Activated T-helper 2 cell treated with anti-CD3 and anti-CD28 coated beads, Interferon-gamma antibody, Interleukin-2, Interleukin-4, amounts not matched to agents 10 μg/mL and 5 μg/mL and 100 μg/mL, durations not matched to agents 14 hours and 24 hours and 36 hours (primary cell): ENCODE measurements at regions not wholly inside any gene's neighbourhood (a gene's known extent, or its start where the extent isn't known, plus 50 kb on each side); places are given as distances from the start of the nearest gene placed in this dataset.

Experiments used
- DNase-seq: peaks from one replicate; pipeline ENCODE4 v3.0.0; 2021; ENCODE audit warnings: low spot score
- H3K27ac Mint-ChIP-seq: one replicate; pipeline ENCODE4 v1.8.0; 2021; ENCODE audit warnings: mixed read lengths
- H3K27me3 Mint-ChIP-seq: one replicate; pipeline ENCODE4 v1.8.0; 2021; ENCODE audit warnings: low read depth, mixed read lengths
- H3K36me3 Mint-ChIP-seq: one replicate; pipeline ENCODE4 v1.8.0; 2021; ENCODE audit warnings: low read depth, mixed read lengths
- H3K4me1 Mint-ChIP-seq: one replicate; pipeline ENCODE4 v1.8.0; 2021; ENCODE audit warnings: low read depth, mixed read lengths
- H3K4me3 Mint-ChIP-seq: one replicate; pipeline ENCODE4 v1.8.0; 2021; ENCODE audit warnings: low read depth, mild to moderate bottlenecking, moderate library complexity, mixed read lengths
- H3K9me3 Mint-ChIP-seq: one replicate; pipeline ENCODE4 v1.8.0; 2021; ENCODE audit warnings: mixed read lengths
- intact Hi-C: fragments of 100-400 bp; cut with micrococcal nuclease; formaldehyde crosslinking; loops from one replicate; pipeline ENCODE4 v1.15.1; 2023

- Mint-ChIP-seq H3K36me3 (no peaks in the 10 kb centered on the region), H3K4me1 (peaks cover 2% of the 10 kb centered on the region), H3K9me3 (peaks cover 10% of the 10 kb centered on the region), H3K4me3 (no peak overlapping the region), H3K27me3 (no peaks in the 10 kb centered on the region), H3K27ac (no peak overlapping the region)
- DNase-seq: no peak
- intact Hi-C loops: no loop called here
These were observed 61.9 kb upstream of the HAAO start for GRCh38 chr2:42854207-42854818.

GRCh38 chr2:42853549-42854206 is 61.3 kb upstream of the HAAO start:
- intact Hi-C loops: no loop called here
- no peak overlapping the region for H3K4me3 Mint-ChIP-seq
- H3K27me3 Mint-ChIP-seq: no peaks in the 10 kb centered on the region
- H3K9me3 Mint-ChIP-seq: peaks cover 6% of the 10 kb centered on the region
- no peaks in the 10 kb centered on the region for H3K4me1 Mint-ChIP-seq
- no peak for DNase-seq
- H3K36me3 Mint-ChIP-seq: no peaks in the 10 kb centered on the region
- no peak overlapping the region for H3K27ac Mint-ChIP-seq

- no peak overlapping the region for H3K4me3 Mint-ChIP-seq
- H3K27ac Mint-ChIP-seq: no peak overlapping the region
- intact Hi-C loops: no loop called here
- H3K27me3 Mint-ChIP-seq: no peaks in the 10 kb centered on the region
- H3K9me3 Mint-ChIP-seq: no peaks in the 10 kb centered on the region
- DNase-seq: no peak
- H3K36me3 Mint-ChIP-seq: no peaks in the 10 kb centered on the region
- no peaks in the 10 kb centered on the region for H3K4me1 Mint-ChIP-seq
These were observed 60.4 kb upstream of the HAAO start for GRCh38 chr2:42852798-42853197.

- DNase-seq: no peak
- Mint-ChIP-seq H3K36me3 (no peaks in the 10 kb centered on the region), H3K4me3 (no peak overlapping the region), H3K4me1 (no peaks in the 10 kb centered on the region), H3K27me3 (no peaks in the 10 kb centered on the region), H3K9me3 (no peaks in the 10 kb centered on the region), H3K27ac (no peak overlapping the region)
- intact Hi-C loops: no loop called here
These were observed 59.4 kb upstream of the HAAO start for GRCh38 chr2:42851740-42852250.

GRCh38 chr2:42851186-42851585 is 58.8 kb upstream of the HAAO start:
- Mint-ChIP-seq H3K27me3 (no peaks in the 10 kb centered on the region), H3K4me1 (no peaks in the 10 kb centered on the region), H3K9me3 (no peaks in the 10 kb centered on the region), H3K27ac (no peak overlapping the region), H3K36me3 (no peaks in the 10 kb centered on the region), H3K4me3 (no peak overlapping the region)
- intact Hi-C loops: no loop called here
- no peak for DNase-seq

- Mint-ChIP-seq H3K27me3 (peaks cover 4% of the 10 kb centered on the region), H3K4me1 (no peaks in the 10 kb centered on the region), H3K4me3 (no peak overlapping the region), H3K36me3 (no peaks in the 10 kb centered on the region), H3K27ac (no peak overlapping the region), H3K9me3 (no peaks in the 10 kb centered on the region)
- no peak for DNase-seq
- intact Hi-C loops: no loop called here
These were observed 57.8 kb upstream of the HAAO start for GRCh38 chr2:42850016-42850805.

GRCh38 chr2:42849311-42849710 is 56.9 kb upstream of the HAAO start:
- intact Hi-C loops: no loop called here
- no peak overlapping the region for H3K27ac Mint-ChIP-seq
- no peak overlapping the region for H3K4me3 Mint-ChIP-seq
- H3K27me3 Mint-ChIP-seq: peaks cover 6% of the 10 kb centered on the region
- no peaks in the 10 kb centered on the region for H3K36me3 Mint-ChIP-seq
- no peak for DNase-seq
- H3K4me1 Mint-ChIP-seq: no peaks in the 10 kb centered on the region
- H3K9me3 Mint-ChIP-seq: no peaks in the 10 kb centered on the region

GRCh38 chr2:42848726-42849290 is 56.4 kb upstream of the HAAO start:
- H3K4me1 Mint-ChIP-seq: no peaks in the 10 kb centered on the region
- no peak overlapping the region for H3K27ac Mint-ChIP-seq

GRCh38 chr2:42848265-42848664 is 55.9 kb upstream of the HAAO start:
- no peak for DNase-seq
- Mint-ChIP-seq H3K27ac (no peak overlapping the region), H3K27me3 (peaks cover 9% of the 10 kb centered on the region)

More at GRCh38 chr2:42848726-42849290, 56.4 kb upstream of the HAAO start:
- intact Hi-C loops: no loop called here
- Mint-ChIP-seq H3K36me3 (no peaks in the 10 kb centered on the region), H3K4me3 (no peak overlapping the region), H3K27me3 (peaks cover 6% of the 10 kb centered on the region), H3K9me3 (no peaks in the 10 kb centered on the region)
- DNase-seq: no peak

GRCh38 chr2:42847596-42848151 is 55.3 kb upstream of the HAAO start:
- H3K9me3 Mint-ChIP-seq: no peaks in the 10 kb centered on the region
- H3K27me3 Mint-ChIP-seq: peaks cover 9% of the 10 kb centered on the region
- DNase-seq: no peak

More at GRCh38 chr2:42848265-42848664, 55.9 kb upstream of the HAAO start:
- H3K9me3 Mint-ChIP-seq: no peaks in the 10 kb centered on the region
- H3K4me1 Mint-ChIP-seq: no peaks in the 10 kb centered on the region
- H3K4me3 Mint-ChIP-seq: no peak overlapping the region
- no peaks in the 10 kb centered on the region for H3K36me3 Mint-ChIP-seq
- intact Hi-C loops: no loop called here

GRCh38 chr2:42846932-42847595 is 54.7 kb upstream of the HAAO start:
- Mint-ChIP-seq H3K27ac (no peak overlapping the region), H3K36me3 (no peaks in the 10 kb centered on the region), H3K27me3 (peaks cover 9% of the 10 kb centered on the region), H3K4me3 (no peak overlapping the region), H3K9me3 (no peaks in the 10 kb centered on the region), H3K4me1 (no peaks in the 10 kb centered on the region)
- no peak for DNase-seq
- intact Hi-C loops: no loop called here

More at GRCh38 chr2:42847596-42848151, 55.3 kb upstream of the HAAO start:
- intact Hi-C loops: no loop called here
- Mint-ChIP-seq H3K36me3 (no peaks in the 10 kb centered on the region), H3K4me1 (no peaks in the 10 kb centered on the region), H3K27ac (no peak overlapping the region), H3K4me3 (no peak overlapping the region)

- Mint-ChIP-seq H3K4me1 (no peaks in the 10 kb centered on the region), H3K27me3 (peaks cover 9% of the 10 kb centered on the region), H3K27ac (no peak overlapping the region), H3K4me3 (no peak overlapping the region), H3K9me3 (no peaks in the 10 kb centered on the region), H3K36me3 (no peaks in the 10 kb centered on the region)
- intact Hi-C loops: no loop called here
- no peak for DNase-seq
These were observed 53.6 kb upstream of the HAAO start for GRCh38 chr2:42846026-42846425.
